HepG2 (cell line): ENCODE measurements at regions not wholly inside any gene's neighbourhood (a gene's known extent, or its start where the extent isn't known, plus 50 kb on each side); places are given as distances from the start of the nearest gene placed in this dataset.

Experiments
- ATAC-seq: fragments of 200-7000 bp; cut with Tn5 transposase; 3 replicates; pipeline ENCODE4 v1.9.1; 2020; ENCODE audit warnings: mild to moderate bottlenecking, moderate library complexity
- BruUV-seq: library from RNA; stranded (reverse); fragments of 400-500 nt; replicated peaks from 2 replicates; lab custom pipeline; 2021; lab: Mats Ljungman, UMichigan
- CTCF ChIA-PET: fragments of 300-600 bp; formaldehyde crosslinking; extraction: SDS; loops from one replicate; lab custom pipeline; 2021; ENCODE audit warnings: low total read pairs, inconsistent platforms, low intra/inter-chr PET ratio; lab: Yijun Ruan, JAX
- POLR2A ChIA-PET: fragments of 350-600 bp; sonication (Branson Sonifier 250); formaldehyde crosslinking; loops from one replicate; lab custom pipeline; 2020; ENCODE audit warnings: antibody characterized with exemption, inconsistent platforms; lab: Yijun Ruan, JAX
- DNase-seq: peaks from one replicate; pipeline ENCODE4 v3.0.0-alpha.2; 2015; ENCODE audit warnings: low spot score
- FAIRE-seq: peaks from 3 replicates; lab custom pipeline; 2011; peaks lifted over from hg19 to GRCh38; lab: Jason Lieb, UNC
- H2AFZ ChIP-seq: one replicate; pipeline ENCODE4 v1.6.1; 2011; ENCODE audit warnings: low read length, inconsistent platforms
- H3K27ac ChIP-seq: fragments of 300-600 bp; 3 replicates; pipeline ENCODE4 v1.8.0; 2011; ENCODE audit warnings: mixed run types, mild to moderate bottlenecking, mixed read lengths, low read length, inconsistent platforms; ENCODE audit not compliant: insufficient read depth; ENCODE audit errors: extremely low read length
- H3K27me3 ChIP-seq, 2 experiments: fragments of 200-600 bp in 1 of 2; 2 replicates in 1 of 2; 3 replicates in 1 of 2; pipeline versions ENCODE4 v1.6.0 to v1.8.0; 2011; ENCODE audit warnings: low read length in 2 of 2, mild to moderate bottlenecking in 2 of 2, moderate library complexity in 2 of 2, inconsistent platforms in 1 of 2; ENCODE audit not compliant: insufficient read depth in 2 of 2, control insufficient read depth in 1 of 2
- H3K36me3 ChIP-seq, 2 experiments: fragments of 200-600 bp in 1 of 2; replicated peaks in 1 of 2; 2 replicates in 1 of 2; 3 replicates in 1 of 2; pipeline versions ENCODE4 v1.5.1 to v1.8.0; 2011; ENCODE audit warnings: low read length in 2 of 2, inconsistent platforms in 1 of 2; ENCODE audit not compliant: insufficient read depth in 2 of 2, control insufficient read depth in 1 of 2
- H3K4me1 ChIP-seq: 2 replicates; pipeline ENCODE4 v1.5.1; 2012; ENCODE audit warnings: low read length, inconsistent platforms; ENCODE audit not compliant: insufficient read depth
- H3K4me2 ChIP-seq: 2 replicates; pipeline ENCODE4 v1.6.0; 2011; ENCODE audit warnings: low read depth, low read length, inconsistent platforms
- H3K4me3 ChIP-seq, 3 experiments: fragments of 200-600 bp in 1 of 3; sonication (generic), shearing (Covaris generic) in 1 of 3; replicated peaks in 1 of 3; 2 replicates each; pipeline ENCODE4 v1.5.1; 2011 to 2016; ENCODE audit warnings: low read length in 3 of 3, inconsistent platforms in 2 of 3, low read depth in 2 of 3, mild to moderate bottlenecking in 2 of 3, control low read depth in 1 of 3, mixed read lengths in 1 of 3; ENCODE audit not compliant: insufficient read depth in 1 of 3
- H3K79me2 ChIP-seq: one replicate; pipeline ENCODE4 v1.6.1; 2011; ENCODE audit warnings: low read length, inconsistent platforms; ENCODE audit not compliant: insufficient read depth
- H3K9ac ChIP-seq: 2 replicates; pipeline ENCODE4 v1.6.0; 2011; ENCODE audit warnings: mild to moderate bottlenecking, low read depth, low read length, inconsistent platforms; ENCODE audit not compliant: insufficient read depth
- H3K9me3 ChIP-seq: 2 replicates; pipeline ENCODE4 v1.5.1; 2012; ENCODE audit warnings: mild to moderate bottlenecking, low read length
- H4K20me1 ChIP-seq: 2 replicates; pipeline ENCODE4 v1.6.0; 2011; ENCODE audit warnings: inconsistent platforms, mild to moderate bottlenecking, low read length, moderate library complexity; ENCODE audit not compliant: insufficient read depth
- EP300 ChIP-seq, 3 experiments: sonication (generic) in 1 of 3; formaldehyde crosslinking in 1 of 3; IDR thresholded peaks; 2 replicates each; pipeline versions ENCODE4 v1.5.1 to v1.6.1; 2011 to 2020; ENCODE audit warnings: low read depth in 2 of 3, low read length in 2 of 3, borderline replicate concordance in 1 of 3, improper control_type of control experiment in 1 of 3, mild to moderate bottlenecking in 1 of 3, missing genetic modification reagents in 1 of 3, moderate library complexity in 1 of 3
- GATA4 ChIP-seq: sonication (generic); IDR thresholded peaks from 2 replicates; pipeline ENCODE4 v1.6.1; 2016; ENCODE audit warnings: antibody characterized with exemption, low read depth, borderline replicate concordance
- HDAC1 ChIP-seq: sonication (generic); formaldehyde crosslinking; IDR thresholded peaks from 2 replicates; pipeline ENCODE4 v1.5.1; 2020; ENCODE audit warnings: mild to moderate bottlenecking, missing genetic modification reagents
- ISX ChIP-seq: sonication (generic); formaldehyde crosslinking; conservative IDR thresholded peaks from 2 replicates; pipeline ENCODE4 v1.5.0; 2020; ENCODE audit warnings: missing genetic modification reagents
- MAF1 ChIP-seq: sonication (generic); formaldehyde crosslinking; IDR thresholded peaks from 2 replicates; pipeline ENCODE4 v1.5.0; 2020; ENCODE audit warnings: missing genetic modification reagents, borderline replicate concordance
- MEIS2 ChIP-seq: sonication (generic); formaldehyde crosslinking; IDR thresholded peaks from 2 replicates; pipeline ENCODE4 v1.9.0; 2021; ENCODE audit warnings: mild to moderate bottlenecking, missing genetic modification reagents
- NCOA1 ChIP-seq: sonication (generic); formaldehyde crosslinking; IDR thresholded peaks from 2 replicates; pipeline ENCODE4 v1.9.0; 2021; ENCODE audit warnings: missing genetic modification reagents
- NFKB2 ChIP-seq: sonication (generic); formaldehyde crosslinking; IDR thresholded peaks from 2 replicates; pipeline ENCODE4 v1.4.0; 2020; ENCODE audit warnings: missing genetic modification reagents, borderline replicate concordance
- PHF20 ChIP-seq: sonication (generic); formaldehyde crosslinking; IDR thresholded peaks from 2 replicates; pipeline ENCODE4 v1.5.0; 2020; ENCODE audit warnings: mild to moderate bottlenecking, missing genetic modification reagents
- SATB2 ChIP-seq: sonication (generic); formaldehyde crosslinking; IDR thresholded peaks from 2 replicates; pipeline ENCODE4 v1.5.0; 2020; ENCODE audit warnings: missing genetic modification reagents
- ZFP62 ChIP-seq: sonication (generic); formaldehyde crosslinking; IDR thresholded peaks from 2 replicates; pipeline ENCODE4 v1.4.0; 2020; ENCODE audit warnings: missing genetic modification reagents
- ZFY ChIP-seq: sonication (generic); formaldehyde crosslinking; IDR thresholded peaks from 2 replicates; pipeline ENCODE4 v1.4.0; 2020; ENCODE audit warnings: missing genetic modification reagents
- ZNF33A ChIP-seq: sonication (generic); formaldehyde crosslinking; IDR thresholded peaks from 2 replicates; pipeline ENCODE4 v1.5.1; 2020; ENCODE audit warnings: missing genetic modification reagents, mild to moderate bottlenecking, moderate library complexity, borderline replicate concordance
- ZNF652 ChIP-seq: IDR thresholded peaks from 2 replicates; pipeline ENCODE4 v1.6.1; 2016; ENCODE audit warnings: low read depth, borderline replicate concordance
- ZSCAN25 ChIP-seq: sonication (generic); formaldehyde crosslinking; IDR thresholded peaks from 2 replicates; pipeline ENCODE4 v1.8.0; 2022; ENCODE audit warnings: mild to moderate bottlenecking, missing genetic modification reagents
- WGBS: methylation state at CpG from one replicate; pipeline ENCODE4 v1.1.6; 2017; ENCODE audit warnings: low lambda C conversion rate; 5-methylcytosine and 5-hydroxymethylcytosine counted together
- in situ Hi-C: cut with HindIII; loops from 2 replicates; pipeline ENCODE4 v1.10.0; 2017; ENCODE audit warnings: low pct_unique_long_range_greater_than_20kb; ENCODE audit not compliant: extremely low pct_ligation_motif_present
- intact Hi-C: fragments of 100-400 bp; cut with micrococcal nuclease; formaldehyde crosslinking; loops from one replicate; pipeline ENCODE4 v1.10.0; 2022; ENCODE audit not compliant: unreplicated experiment
- TF ChIP-seq, protein P1 (sequence below): fragments of 450-650 bp; IDR thresholded peaks from 2 replicates; pipeline ENCODE4 v1.6.1; 2016
- TF ChIP-seq, protein P2 (sequence below): sonication (generic); formaldehyde crosslinking; conservative IDR thresholded peaks from 2 replicates; pipeline ENCODE4 v1.4.0; 2020; ENCODE audit warnings: mild to moderate bottlenecking, missing genetic modification reagents, moderate library complexity
- TF ChIP-seq, protein P3 (sequence below): IDR thresholded peaks from 2 replicates; pipeline ENCODE4 v1.4.0; 2020; ENCODE audit warnings: mild to moderate bottlenecking, missing genetic modification reagents

DNA sequence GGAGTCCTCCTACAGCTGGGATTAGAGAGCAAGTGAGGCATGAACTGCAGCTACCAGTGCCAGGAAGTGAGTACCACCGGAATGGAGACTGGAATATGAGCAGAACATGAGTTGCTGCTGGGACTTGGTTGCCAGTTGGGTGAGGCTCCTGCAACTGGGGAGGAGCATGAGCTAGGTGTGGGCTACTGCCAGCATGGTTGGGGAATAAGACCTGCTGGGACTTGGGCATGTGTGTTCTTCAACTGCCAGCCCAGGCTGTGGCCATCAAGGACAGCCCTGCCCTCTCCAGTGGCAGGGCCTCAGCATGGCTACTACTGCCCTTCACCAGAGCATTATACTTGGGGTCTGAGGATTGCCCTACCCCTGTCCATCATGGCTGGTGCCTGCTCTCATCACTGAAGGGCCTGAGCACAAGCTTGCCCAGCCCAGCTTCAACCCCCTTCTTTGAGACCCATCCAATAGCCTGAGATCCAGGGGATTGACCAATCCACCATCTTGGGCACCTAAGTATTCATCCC lies 665.0 kb downstream of the ELAVL2 start:
- TF ChIP-seq EP300 (IDR thresholded peaks at IDR 0.05; ENCODE audit: low read depth in 2 of 2, low read length in 2 of 2): no peak
- TF ChIP-seq EP300 (CRISPR knock-in tag; IDR thresholded peaks at IDR 0.05; ENCODE audit: borderline replicate concordance): no peak
- TF ChIP-seq, protein P1, sequence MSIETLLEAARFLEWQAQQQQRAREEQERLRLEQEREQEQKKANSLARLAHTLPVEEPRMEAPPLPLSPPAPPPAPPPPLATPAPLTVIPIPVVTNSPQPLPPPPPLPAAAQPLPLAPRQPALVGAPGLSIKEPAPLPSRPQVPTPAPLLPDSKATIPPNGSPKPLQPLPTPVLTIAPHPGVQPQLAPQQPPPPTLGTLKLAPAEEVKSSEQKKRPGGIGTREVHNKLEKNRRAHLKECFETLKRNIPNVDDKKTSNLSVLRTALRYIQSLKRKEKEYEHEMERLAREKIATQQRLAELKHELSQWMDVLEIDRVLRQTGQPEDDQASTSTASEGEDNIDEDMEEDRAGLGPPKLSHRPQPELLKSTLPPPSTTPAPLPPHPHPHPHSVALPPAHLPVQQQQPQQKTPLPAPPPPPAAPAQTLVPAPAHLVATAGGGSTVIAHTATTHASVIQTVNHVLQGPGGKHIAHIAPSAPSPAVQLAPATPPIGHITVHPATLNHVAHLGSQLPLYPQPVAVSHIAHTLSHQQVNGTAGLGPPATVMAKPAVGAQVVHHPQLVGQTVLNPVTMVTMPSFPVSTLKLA: no peak
- no peak for TF ChIP-seq ZFY (CRISPR knock-in tag)
- no peak for TF ChIP-seq GATA4
- no peak for TF ChIP-seq SATB2 (CRISPR knock-in tag)
- no peak for TF ChIP-seq PHF20
- TF ChIP-seq ZNF33A: no peak
- TF ChIP-seq, protein P2, sequence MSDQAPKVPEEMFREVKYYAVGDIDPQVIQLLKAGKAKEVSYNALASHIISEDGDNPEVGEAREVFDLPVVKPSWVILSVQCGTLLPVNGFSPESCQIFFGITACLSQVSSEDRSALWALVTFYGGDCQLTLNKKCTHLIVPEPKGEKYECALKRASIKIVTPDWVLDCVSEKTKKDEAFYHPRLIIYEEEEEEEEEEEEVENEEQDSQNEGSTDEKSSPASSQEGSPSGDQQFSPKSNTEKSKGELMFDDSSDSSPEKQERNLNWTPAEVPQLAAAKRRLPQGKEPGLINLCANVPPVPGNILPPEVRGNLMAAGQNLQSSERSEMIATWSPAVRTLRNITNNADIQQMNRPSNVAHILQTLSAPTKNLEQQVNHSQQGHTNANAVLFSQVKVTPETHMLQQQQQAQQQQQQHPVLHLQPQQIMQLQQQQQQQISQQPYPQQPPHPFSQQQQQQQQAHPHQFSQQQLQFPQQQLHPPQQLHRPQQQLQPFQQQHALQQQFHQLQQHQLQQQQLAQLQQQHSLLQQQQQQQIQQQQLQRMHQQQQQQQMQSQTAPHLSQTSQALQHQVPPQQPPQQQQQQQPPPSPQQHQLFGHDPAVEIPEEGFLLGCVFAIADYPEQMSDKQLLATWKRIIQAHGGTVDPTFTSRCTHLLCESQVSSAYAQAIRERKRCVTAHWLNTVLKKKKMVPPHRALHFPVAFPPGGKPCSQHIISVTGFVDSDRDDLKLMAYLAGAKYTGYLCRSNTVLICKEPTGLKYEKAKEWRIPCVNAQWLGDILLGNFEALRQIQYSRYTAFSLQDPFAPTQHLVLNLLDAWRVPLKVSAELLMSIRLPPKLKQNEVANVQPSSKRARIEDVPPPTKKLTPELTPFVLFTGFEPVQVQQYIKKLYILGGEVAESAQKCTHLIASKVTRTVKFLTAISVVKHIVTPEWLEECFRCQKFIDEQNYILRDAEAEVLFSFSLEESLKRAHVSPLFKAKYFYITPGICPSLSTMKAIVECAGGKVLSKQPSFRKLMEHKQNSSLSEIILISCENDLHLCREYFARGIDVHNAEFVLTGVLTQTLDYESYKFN (CRISPR knock-in tag): no peak
- TF ChIP-seq, protein P3, sequence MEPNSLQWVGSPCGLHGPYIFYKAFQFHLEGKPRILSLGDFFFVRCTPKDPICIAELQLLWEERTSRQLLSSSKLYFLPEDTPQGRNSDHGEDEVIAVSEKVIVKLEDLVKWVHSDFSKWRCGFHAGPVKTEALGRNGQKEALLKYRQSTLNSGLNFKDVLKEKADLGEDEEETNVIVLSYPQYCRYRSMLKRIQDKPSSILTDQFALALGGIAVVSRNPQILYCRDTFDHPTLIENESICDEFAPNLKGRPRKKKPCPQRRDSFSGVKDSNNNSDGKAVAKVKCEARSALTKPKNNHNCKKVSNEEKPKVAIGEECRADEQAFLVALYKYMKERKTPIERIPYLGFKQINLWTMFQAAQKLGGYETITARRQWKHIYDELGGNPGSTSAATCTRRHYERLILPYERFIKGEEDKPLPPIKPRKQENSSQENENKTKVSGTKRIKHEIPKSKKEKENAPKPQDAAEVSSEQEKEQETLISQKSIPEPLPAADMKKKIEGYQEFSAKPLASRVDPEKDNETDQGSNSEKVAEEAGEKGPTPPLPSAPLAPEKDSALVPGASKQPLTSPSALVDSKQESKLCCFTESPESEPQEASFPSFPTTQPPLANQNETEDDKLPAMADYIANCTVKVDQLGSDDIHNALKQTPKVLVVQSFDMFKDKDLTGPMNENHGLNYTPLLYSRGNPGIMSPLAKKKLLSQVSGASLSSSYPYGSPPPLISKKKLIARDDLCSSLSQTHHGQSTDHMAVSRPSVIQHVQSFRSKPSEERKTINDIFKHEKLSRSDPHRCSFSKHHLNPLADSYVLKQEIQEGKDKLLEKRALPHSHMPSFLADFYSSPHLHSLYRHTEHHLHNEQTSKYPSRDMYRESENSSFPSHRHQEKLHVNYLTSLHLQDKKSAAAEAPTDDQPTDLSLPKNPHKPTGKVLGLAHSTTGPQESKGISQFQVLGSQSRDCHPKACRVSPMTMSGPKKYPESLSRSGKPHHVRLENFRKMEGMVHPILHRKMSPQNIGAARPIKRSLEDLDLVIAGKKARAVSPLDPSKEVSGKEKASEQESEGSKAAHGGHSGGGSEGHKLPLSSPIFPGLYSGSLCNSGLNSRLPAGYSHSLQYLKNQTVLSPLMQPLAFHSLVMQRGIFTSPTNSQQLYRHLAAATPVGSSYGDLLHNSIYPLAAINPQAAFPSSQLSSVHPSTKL (CRISPR knock-in tag): no peak
- TF ChIP-seq ISX: no peak
- TF ChIP-seq MAF1: no peak
- no peak for TF ChIP-seq ZSCAN25
- TF ChIP-seq NCOA1: no peak
- TF ChIP-seq HDAC1: no peak
- TF ChIP-seq ZFP62 (CRISPR knock-in tag): no peak
- no peak for TF ChIP-seq NFKB2 (CRISPR knock-in tag)
- no peak for TF ChIP-seq MEIS2 (CRISPR knock-in tag)
- no peak for TF ChIP-seq ZNF652 (CRISPR knock-in tag)
- no peak overlapping the region for H3K9ac ChIP-seq
- no peaks in the 10 kb centered on the region for H3K4me1 ChIP-seq
- POLR2A ChIA-PET: no interaction called here
- 0% methylated on average over 1 of the region's 1 CpG for WGBS
- peaks cover 58% of the 10 kb centered on the region for H3K9me3 ChIP-seq
- H4K20me1 ChIP-seq: no peaks in the 10 kb centered on the region
- no peak overlapping the region for H2AFZ ChIP-seq
- H3K27me3 ChIP-seq: no peaks in the 10 kb centered on the region
- no peak for DNase-seq
- CTCF ChIA-PET: no interaction called here
- no peak for FAIRE-seq
- H3K79me2 ChIP-seq: no peaks in the 10 kb centered on the region
- H3K36me3 ChIP-seq: no peaks in the 10 kb centered on the region
- H3K4me2 ChIP-seq: no peak overlapping the region
- H3K4me3 ChIP-seq: no peak overlapping the region
- intact Hi-C loops (no loop called here), in situ Hi-C loops (no loop called here)
- ATAC-seq: no peak
- no peak overlapping the region for H3K27ac ChIP-seq
- BruUV-seq: no TSS peak
